ENCODE measurements at regions not wholly inside any gene's neighbourhood (a gene's known extent, or its start where the extent isn't known, plus 50 kb on each side); places are given as distances from the start of the nearest gene placed in this dataset.
"Not testable (repeated sequence)": the region's sequence is repeated elsewhere in the genome, so short reads cannot be mapped to it uniquely, and the experiment has no call there.

GRCh38 chr1:110260194-110260593 is 50.1 kb downstream of the KCNC4 start:
- Histone ChIP-seq H3K4me1 (ENCODE audit: control insufficient read depth, insufficient read depth, low read length) (no peaks in the 10 kb centered on the region), H3K36me3 (ENCODE audit: insufficient read depth, low read length) (no peaks in the 10 kb centered on the region), H3K9me3 (replicated peaks; ENCODE audit: low read length) (no peaks in the 10 kb centered on the region), H3K27me3 (ENCODE audit: control insufficient read depth, insufficient read depth, low read length) (peaks cover 41% of the 10 kb centered on the region), H3K4me2 (ENCODE audit: low read length) (no peak overlapping the region), H3K9ac (ENCODE audit: low read depth, low read length) (no peak overlapping the region), H3K4me3 (ENCODE audit: low read length) (no peak overlapping the region)

GRCh38 chr1:110262296-110262695 is 52.2 kb downstream of the KCNC4 start:
- Histone ChIP-seq H3K9ac (ENCODE audit: low read depth, low read length) (no peak overlapping the region), H3K27me3 (ENCODE audit: control insufficient read depth, insufficient read depth, low read length) (peaks cover 39% of the 10 kb centered on the region), H3K4me1 (ENCODE audit: control insufficient read depth, insufficient read depth, low read length) (no peaks in the 10 kb centered on the region), H3K9me3 (replicated peaks; ENCODE audit: low read length) (no peaks in the 10 kb centered on the region), H3K4me3 (ENCODE audit: low read length) (no peak overlapping the region), H3K4me2 (ENCODE audit: low read length) (no peak overlapping the region), H3K36me3 (ENCODE audit: insufficient read depth, low read length) (no peaks in the 10 kb centered on the region)

GRCh38 chr1:110262846-110263631 is 52.9 kb downstream of the KCNC4 start:
- H3K27me3 ChIP-seq (ENCODE audit: control insufficient read depth, insufficient read depth, low read length), result peaks cover 39% of the 10 kb centered on the region
- H3K9me3 ChIP-seq (replicated peaks; ENCODE audit: low read length), result no peaks in the 10 kb centered on the region
- H3K9ac ChIP-seq (ENCODE audit: low read depth, low read length), result no peak overlapping the region
- H3K4me3 ChIP-seq (ENCODE audit: low read length), result no peak overlapping the region
- no peaks in the 10 kb centered on the region for H3K36me3 ChIP-seq (ENCODE audit: insufficient read depth, low read length)
- no peak overlapping the region for H3K4me2 ChIP-seq (ENCODE audit: low read length)
- H3K4me1 ChIP-seq (ENCODE audit: control insufficient read depth, insufficient read depth, low read length), result no peaks in the 10 kb centered on the region

- H3K4me3 ChIP-seq (ENCODE audit: low read length), result no peak overlapping the region
- no peak overlapping the region for H3K4me2 ChIP-seq (ENCODE audit: low read length)
- no peaks in the 10 kb centered on the region for H3K4me1 ChIP-seq (ENCODE audit: control insufficient read depth, insufficient read depth, low read length)
- no peak overlapping the region for H3K9ac ChIP-seq (ENCODE audit: low read depth, low read length)
- no peaks in the 10 kb centered on the region for H3K36me3 ChIP-seq (ENCODE audit: insufficient read depth, low read length)
- H3K27me3 ChIP-seq (ENCODE audit: control insufficient read depth, insufficient read depth, low read length), result peaks cover 32% of the 10 kb centered on the region
- H3K9me3 ChIP-seq (replicated peaks; ENCODE audit: low read length), result no peaks in the 10 kb centered on the region
Measured at GRCh38 chr1:110264430-110264829, 54.3 kb downstream of the KCNC4 start.

- Histone ChIP-seq H3K4me1 (ENCODE audit: control insufficient read depth, insufficient read depth, low read length) (no peaks in the 10 kb centered on the region), H3K27me3 (ENCODE audit: control insufficient read depth, insufficient read depth, low read length) (peaks cover 38% of the 10 kb centered on the region), H3K4me3 (ENCODE audit: low read length) (no peak overlapping the region), H3K9me3 (replicated peaks; ENCODE audit: low read length) (no peaks in the 10 kb centered on the region), H3K9ac (ENCODE audit: low read depth, low read length) (no peak overlapping the region), H3K36me3 (ENCODE audit: insufficient read depth, low read length) (no peaks in the 10 kb centered on the region), H3K4me2 (ENCODE audit: low read length) (no peak overlapping the region)
Measured at GRCh38 chr1:110265186-110265585, 55.1 kb downstream of the KCNC4 start.

DNA sequence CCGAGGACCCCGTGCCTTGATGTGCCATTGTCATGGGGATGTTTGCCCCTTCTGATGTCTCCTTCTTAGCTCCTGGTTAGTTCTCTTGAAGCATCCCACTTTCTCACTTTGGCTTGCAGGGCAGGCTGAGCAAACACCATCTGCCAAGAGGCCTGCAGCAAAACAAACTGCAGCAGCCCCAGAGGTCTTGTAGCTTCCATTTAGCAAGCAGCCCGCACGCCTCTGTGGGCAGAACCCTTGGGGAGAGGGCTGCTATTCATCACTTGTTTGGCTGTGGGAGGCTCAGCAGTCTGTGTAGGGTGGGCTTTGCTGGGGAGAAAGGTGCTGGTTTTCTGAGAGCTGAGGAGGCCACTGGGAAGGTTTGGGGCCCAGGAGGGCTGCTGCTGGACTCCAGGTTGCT is 56.7 kb downstream of the KCNC4 start:
- H3K4me3 ChIP-seq (ENCODE audit: low read length), result no peak overlapping the region
- no peak overlapping the region for H3K4me2 ChIP-seq (ENCODE audit: low read length)
- H3K9me3 ChIP-seq (replicated peaks; ENCODE audit: low read length), result no peaks in the 10 kb centered on the region
- H3K4me1 ChIP-seq (ENCODE audit: control insufficient read depth, insufficient read depth, low read length), result no peaks in the 10 kb centered on the region
- peaks cover 53% of the 10 kb centered on the region for H3K27me3 ChIP-seq (ENCODE audit: control insufficient read depth, insufficient read depth, low read length)
- no peak overlapping the region for H3K9ac ChIP-seq (ENCODE audit: low read depth, low read length)
- H3K36me3 ChIP-seq (ENCODE audit: insufficient read depth, low read length), result no peaks in the 10 kb centered on the region

GRCh38 chr1:110267260-110267659 is 57.1 kb downstream of the KCNC4 start:
- H3K4me3 ChIP-seq (ENCODE audit: low read length), result no peak overlapping the region

GRCh38 chr1:110272045-110272444 is 61.9 kb downstream of the KCNC4 start:
- Histone ChIP-seq H3K9ac (ENCODE audit: low read depth, low read length) (no peak overlapping the region), H3K4me2 (ENCODE audit: low read length) (no peak overlapping the region), H3K4me3 (ENCODE audit: low read length) (no peak overlapping the region), H3K4me1 (ENCODE audit: control insufficient read depth, insufficient read depth, low read length) (no peaks in the 10 kb centered on the region), H3K9me3 (replicated peaks; ENCODE audit: low read length) (no peaks in the 10 kb centered on the region), H3K27me3 (ENCODE audit: control insufficient read depth, insufficient read depth, low read length) (peaks cover 52% of the 10 kb centered on the region), H3K36me3 (ENCODE audit: insufficient read depth, low read length) (no peaks in the 10 kb centered on the region)

More at GRCh38 chr1:110267260-110267659, 57.1 kb downstream of the KCNC4 start:
- Histone ChIP-seq H3K36me3 (ENCODE audit: insufficient read depth, low read length) (no peaks in the 10 kb centered on the region), H3K4me1 (ENCODE audit: control insufficient read depth, insufficient read depth, low read length) (no peaks in the 10 kb centered on the region), H3K9ac (ENCODE audit: low read depth, low read length) (no peak overlapping the region), H3K9me3 (replicated peaks; ENCODE audit: low read length) (no peaks in the 10 kb centered on the region), H3K4me2 (ENCODE audit: low read length) (no peak overlapping the region), H3K27me3 (ENCODE audit: control insufficient read depth, insufficient read depth, low read length) (peaks cover 56% of the 10 kb centered on the region)

DNA sequence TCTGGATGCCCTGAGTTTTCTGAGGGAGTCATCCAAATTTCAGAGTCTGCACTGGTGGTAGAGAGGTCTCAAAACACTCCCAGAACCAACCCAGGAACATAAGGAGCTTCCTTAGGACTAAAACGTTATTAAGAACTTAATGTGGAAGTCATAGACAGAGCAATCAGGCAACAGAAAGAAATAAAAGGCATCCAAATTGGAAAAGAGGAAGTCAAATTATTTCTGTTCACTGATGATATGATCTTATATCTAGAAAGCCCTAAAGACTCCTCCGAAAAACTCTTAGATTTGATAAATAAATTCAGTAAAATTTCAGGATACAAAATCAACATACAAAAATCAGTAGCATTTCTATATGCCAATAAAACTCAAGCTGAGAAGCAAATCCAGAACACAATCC is 63.7 kb downstream of the KCNC4 start:
- peaks cover 55% of the 10 kb centered on the region for H3K27me3 ChIP-seq (ENCODE audit: control insufficient read depth, insufficient read depth, low read length)
- not testable (repeated sequence) for H3K4me3 ChIP-seq (ENCODE audit: low read length); H3K4me1 ChIP-seq (ENCODE audit: control insufficient read depth, insufficient read depth, low read length); H3K36me3 ChIP-seq (ENCODE audit: insufficient read depth, low read length); H3K4me2 ChIP-seq (ENCODE audit: low read length); H3K9ac ChIP-seq (ENCODE audit: low read depth, low read length); H3K9me3 ChIP-seq (replicated peaks; ENCODE audit: low read length)

DNA sequence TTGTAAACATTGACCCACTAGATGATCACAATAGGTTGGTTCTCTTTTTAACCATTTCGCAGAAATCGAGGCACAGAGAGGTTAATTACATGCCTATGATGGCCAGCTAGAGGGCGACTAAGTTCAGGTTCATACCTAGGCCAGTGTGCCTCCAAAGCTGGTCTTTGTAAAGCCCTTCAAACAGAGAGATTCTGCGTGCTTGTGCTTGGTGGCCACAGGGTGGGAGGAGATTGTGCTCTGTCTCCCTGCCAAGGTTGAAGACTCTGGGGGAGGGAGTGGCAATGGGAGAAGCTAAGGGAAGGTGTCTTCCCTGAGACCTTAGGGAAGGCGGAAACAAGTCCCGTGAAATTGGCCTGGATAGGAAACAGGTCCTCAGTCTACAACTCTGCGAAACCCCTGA is 59.1 kb upstream of the RBM15 start:
- Histone ChIP-seq H3K4me1 (ENCODE audit: control insufficient read depth, insufficient read depth, low read length) (no peaks in the 10 kb centered on the region), H3K27me3 (ENCODE audit: control insufficient read depth, insufficient read depth, low read length) (peaks cover 32% of the 10 kb centered on the region), H3K4me2 (ENCODE audit: low read length) (no peak overlapping the region), H3K9me3 (replicated peaks; ENCODE audit: low read length) (no peaks in the 10 kb centered on the region), H3K4me3 (ENCODE audit: low read length) (no peak overlapping the region), H3K9ac (ENCODE audit: low read depth, low read length) (no peak overlapping the region), H3K36me3 (ENCODE audit: insufficient read depth, low read length) (no peaks in the 10 kb centered on the region)

DNA sequence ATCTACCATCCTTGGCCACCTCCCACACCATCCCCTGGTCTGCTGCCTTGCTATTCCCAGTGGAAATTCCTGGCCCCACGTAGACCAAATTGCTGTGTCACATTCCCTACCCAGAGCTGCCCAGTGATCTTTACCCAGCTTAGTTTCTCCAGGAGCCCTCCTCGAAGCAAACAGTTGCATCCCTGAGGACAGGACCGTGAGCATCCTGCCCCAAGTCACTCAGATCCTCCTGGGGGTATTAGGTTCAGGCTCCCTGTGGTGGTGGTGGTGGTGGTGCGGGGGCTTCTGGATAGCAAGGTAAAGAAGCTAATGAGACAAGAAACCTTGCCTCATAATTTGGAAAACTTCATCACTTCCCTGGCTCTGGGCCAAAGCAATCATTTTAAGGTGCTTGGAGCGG is 58.4 kb upstream of the RBM15 start:
- H3K27me3 ChIP-seq (ENCODE audit: control insufficient read depth, insufficient read depth, low read length), result peaks cover 31% of the 10 kb centered on the region
- H3K36me3 ChIP-seq (ENCODE audit: insufficient read depth, low read length), result no peaks in the 10 kb centered on the region
- H3K9ac ChIP-seq (ENCODE audit: low read depth, low read length), result no peak overlapping the region
- H3K4me3 ChIP-seq (ENCODE audit: low read length), result no peak overlapping the region
- no peaks in the 10 kb centered on the region for H3K4me1 ChIP-seq (ENCODE audit: control insufficient read depth, insufficient read depth, low read length)
- H3K4me2 ChIP-seq (ENCODE audit: low read length), result no peak overlapping the region
- H3K9me3 ChIP-seq (replicated peaks; ENCODE audit: low read length), result no peaks in the 10 kb centered on the region
